ENCODE measurements at regions not wholly inside any gene's neighbourhood (a gene's known extent, or its start where the extent isn't known, plus 50 kb on each side); places are given as distances from the start of the nearest gene placed in this dataset.
A peak's percentile ranks its signal among the peaks of the same experiment; 100 is the strongest.

- WGBS, 2 donors = 92 to 100% methylated on average over 3 of the region's 3 CpGs
- TF ChIP-seq POLR2A (IDR thresholded peaks at IDR 0.05) = no peak
- TF ChIP-seq CTCF (IDR thresholded peaks at IDR 0.05) = no peak
- Histone ChIP-seq H3K27me3 (no peaks in the 10 kb centered on the region), H3K27ac (peak overlapping the region in 1 of 4 donors; percentile 25), H3K4me1 (peaks cover 12% of the 10 kb centered on the region), H3K36me3 (replicated peaks in 1 of 2; ENCODE audit: insufficient read depth in 1 of 2, low read depth in 2 of 2) (no peaks in the 10 kb centered on the region), H3K9me3 (no peaks in the 10 kb centered on the region), H3K4me3 (no peak overlapping the region)
- no peak for DNase-seq
- no peak for ATAC-seq
- intact Hi-C loops (cut with DNase I) = no loop called here
Measured at GRCh38 chr2:43058726-43059110, 167.7 kb downstream of the ZFP36L2 start.

DNA sequence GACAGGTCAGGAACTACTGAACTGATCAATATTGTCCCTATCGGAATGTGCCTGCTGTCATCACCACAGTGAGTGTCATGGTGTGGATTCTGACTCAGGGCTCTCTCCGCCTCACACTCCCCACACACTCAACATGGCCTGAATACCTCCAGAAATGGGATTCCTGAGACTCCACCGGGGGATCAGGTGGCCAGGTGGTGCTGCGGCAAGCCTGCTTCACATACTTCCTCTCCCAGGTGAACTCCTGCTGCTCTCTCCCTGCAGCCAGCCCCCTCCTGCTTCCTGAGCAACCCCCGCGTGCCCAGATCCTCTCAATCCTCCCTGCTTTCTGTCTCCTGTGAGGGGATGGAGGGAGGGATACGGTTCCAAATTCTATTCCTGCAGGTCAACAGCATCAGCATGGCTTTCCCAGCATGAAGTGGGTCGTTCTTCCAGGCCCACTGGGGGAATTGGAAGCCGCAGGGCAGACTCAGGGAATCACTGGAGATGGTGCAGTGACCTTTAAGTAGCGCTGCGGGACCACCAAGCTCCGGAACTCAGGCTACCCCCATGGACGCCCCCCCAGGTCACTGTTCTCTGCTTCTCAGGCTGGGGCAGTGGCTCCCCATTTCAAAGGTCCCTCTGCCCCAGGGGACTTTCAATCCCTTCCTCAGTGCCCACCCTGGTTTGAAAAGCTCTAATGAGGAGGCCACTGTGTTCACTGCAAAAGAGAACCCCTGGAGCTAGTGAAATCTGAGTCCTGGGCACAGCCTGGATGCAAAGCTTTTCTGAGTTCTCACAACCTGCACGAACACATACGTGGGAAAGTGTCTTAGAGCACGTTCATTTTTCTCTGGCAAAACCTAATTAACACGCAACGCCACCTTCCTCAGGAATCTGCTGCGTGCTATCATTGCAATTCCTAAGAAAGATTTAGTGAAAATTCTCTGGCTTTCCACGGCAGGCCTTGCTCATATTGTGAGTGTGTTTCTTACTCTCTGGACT lies 168.4 kb downstream of the ZFP36L2 start:
- 76 to 84% methylated on average over 19 to 20 of the region's 20 CpGs for WGBS, 2 donors
- intact Hi-C loops (cut with DNase I) = no loop called here
- ATAC-seq = no peak
- peak overlapping the region in 1 of 4 donors; percentile 25 for H3K27ac ChIP-seq
- H3K4me3 ChIP-seq = no peak overlapping the region
- no peaks in the 10 kb centered on the region for H3K27me3 ChIP-seq
- peaks cover 12% of the 10 kb centered on the region for H3K4me1 ChIP-seq
- no peaks in the 10 kb centered on the region for H3K9me3 ChIP-seq
- TF ChIP-seq CTCF (IDR thresholded peaks at IDR 0.05) = no peak
- no peak for TF ChIP-seq POLR2A (IDR thresholded peaks at IDR 0.05)
- DNase-seq = no peak
- no peaks in the 10 kb centered on the region for H3K36me3 ChIP-seq (replicated peaks in 1 of 2; ENCODE audit: insufficient read depth in 1 of 2, low read depth in 2 of 2)

DNA sequence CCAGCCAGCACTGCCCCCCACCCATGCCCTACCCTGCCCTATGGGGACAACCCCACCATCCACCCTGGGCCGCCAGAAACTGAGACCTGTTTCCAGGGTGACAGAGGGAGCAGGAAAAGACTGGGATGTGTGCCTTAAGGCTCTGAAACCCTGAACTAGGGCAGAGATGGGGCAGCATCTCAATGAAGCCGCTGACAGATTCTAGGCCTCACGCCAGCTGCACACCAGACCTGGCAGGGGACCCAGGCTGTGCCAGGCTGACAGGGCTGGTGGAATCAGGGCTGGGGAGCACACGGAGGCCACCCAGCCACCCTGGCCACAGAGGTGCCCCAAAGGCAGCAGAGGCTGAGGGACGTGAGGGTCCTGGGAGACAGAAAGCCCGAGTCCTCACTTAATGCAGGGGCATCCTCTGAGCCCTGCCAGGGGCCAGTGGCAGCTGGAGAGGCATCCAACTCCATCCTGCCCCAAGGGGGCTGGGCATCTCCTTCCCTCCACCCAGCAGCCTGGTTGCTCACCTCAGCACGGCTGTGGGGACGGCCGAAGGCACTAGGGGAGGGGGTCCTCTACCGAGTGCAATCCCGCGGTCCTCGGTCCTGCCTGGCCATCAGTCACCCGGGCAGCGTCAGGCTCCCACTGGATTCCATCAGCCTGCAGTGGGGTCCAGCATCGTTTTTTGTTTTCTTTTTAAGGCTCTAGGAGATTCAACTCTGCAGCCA lies 169.2 kb downstream of the ZFP36L2 start:
- TF ChIP-seq CTCF (IDR thresholded peaks at IDR 0.05) (no peak), POLR2A (IDR thresholded peaks at IDR 0.05) (no peak)
- H3K4me3 ChIP-seq = no peak overlapping the region
- H3K36me3 ChIP-seq (replicated peaks in 1 of 2; ENCODE audit: insufficient read depth in 1 of 2, low read depth in 2 of 2) = no peaks in the 10 kb centered on the region
- no peak overlapping the region for H3K27ac ChIP-seq
- ATAC-seq = peak; percentile 74
- peaks cover 12% of the 10 kb centered on the region for H3K4me1 ChIP-seq
- H3K27me3 ChIP-seq = no peaks in the 10 kb centered on the region
- peak; percentile 56 to 80 (median 69) for DNase-seq
- intact Hi-C loops (cut with DNase I) = no loop called here
- WGBS, 2 donors = 64 to 70% methylated on average over 9 to 16 of the region's 16 CpGs
- H3K9me3 ChIP-seq = no peaks in the 10 kb centered on the region

DNA sequence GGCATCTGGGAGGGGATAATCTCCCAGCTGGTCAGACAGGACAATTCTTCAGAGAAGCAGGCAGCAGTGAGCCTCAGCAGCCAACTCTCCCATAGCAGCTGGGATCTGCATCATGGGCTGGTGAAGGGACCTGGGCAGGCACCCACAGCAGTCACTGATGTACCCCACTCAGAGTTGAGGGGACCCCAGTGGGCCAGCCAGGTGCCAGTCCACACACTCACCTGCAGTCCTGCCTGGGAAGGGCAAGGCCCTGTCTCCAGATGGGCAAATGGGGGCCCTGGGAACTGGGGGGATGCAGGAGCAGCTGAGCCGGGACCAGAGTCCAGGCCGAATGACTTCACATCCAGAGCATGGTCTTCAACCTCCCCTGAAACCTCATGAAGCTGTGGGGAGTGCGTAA lies 170.4 kb downstream of the ZFP36L2 start:
- Histone ChIP-seq H3K9me3 (no peaks in the 10 kb centered on the region), H3K4me1 (peaks cover 15% of the 10 kb centered on the region), H3K27ac (no peak overlapping the region), H3K36me3 (replicated peaks in 1 of 2; ENCODE audit: insufficient read depth in 1 of 2, low read depth in 2 of 2) (no peaks in the 10 kb centered on the region), H3K4me3 (no peak overlapping the region), H3K27me3 (no peaks in the 10 kb centered on the region)
- TF ChIP-seq CTCF (IDR thresholded peaks at IDR 0.05) (no peak), POLR2A (IDR thresholded peaks at IDR 0.05) (no peak)
- 63 to 73% methylated on average over 3 of the region's 3 CpGs for WGBS, 2 donors
- intact Hi-C loops (cut with DNase I) = no loop called here
- DNase-seq (no peak), ATAC-seq (no peak)

All from body of pancreas (tissue), 4 donors.